Uterus (tissue), 2 donors: ENCODE measurements at regions not wholly inside any gene's neighbourhood (a gene's known extent, or its start where the extent isn't known, plus 50 kb on each side); places are given as distances from the start of the nearest gene placed in this dataset.

ENCODE experiments used
- POLR2A ChIP-seq, 2 donors: fragments of 450-650 bp; IDR thresholded peaks; one replicate each; pipeline ENCODE4 v1.6.1; 2016; ENCODE audit warnings: antibody characterized with exemption in 2 of 2, mild to moderate bottlenecking in 1 of 2, moderate library complexity in 1 of 2
- TF ChIP-seq, protein P1 (sequence below), 4 experiments: fragments of 200-600 bp in 2 of 4; fragments of 450-650 bp in 2 of 4; sonication (generic) in 2 of 4; IDR thresholded peaks; one replicate each; pipeline ENCODE4 v1.5.1; 2016 to 2019; ENCODE audit warnings: antibody characterized with exemption in 4 of 4, mild to moderate bottlenecking in 2 of 4, moderate library complexity in 1 of 4

DNA sequence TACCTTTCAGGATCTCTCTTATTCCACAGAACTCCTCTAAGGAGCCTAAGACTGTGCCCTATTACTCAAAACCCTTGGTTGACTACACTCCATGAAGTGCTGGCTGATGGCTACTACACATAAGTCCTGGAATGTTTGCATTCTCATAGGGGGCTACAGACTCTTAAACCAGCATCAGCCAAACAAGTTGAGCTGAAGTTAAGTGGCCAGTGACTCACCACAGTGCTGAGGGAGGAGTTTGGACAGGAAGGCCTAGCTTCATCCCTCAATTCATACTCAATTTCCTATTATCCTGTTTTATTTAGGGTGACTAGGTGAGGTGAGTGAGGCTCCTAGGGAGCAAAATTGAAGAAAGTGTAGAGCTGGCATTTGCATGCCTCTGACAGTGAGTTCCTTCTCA is 246.7 kb downstream of the SMAD2 start:
- TF ChIP-seq, protein P1, sequence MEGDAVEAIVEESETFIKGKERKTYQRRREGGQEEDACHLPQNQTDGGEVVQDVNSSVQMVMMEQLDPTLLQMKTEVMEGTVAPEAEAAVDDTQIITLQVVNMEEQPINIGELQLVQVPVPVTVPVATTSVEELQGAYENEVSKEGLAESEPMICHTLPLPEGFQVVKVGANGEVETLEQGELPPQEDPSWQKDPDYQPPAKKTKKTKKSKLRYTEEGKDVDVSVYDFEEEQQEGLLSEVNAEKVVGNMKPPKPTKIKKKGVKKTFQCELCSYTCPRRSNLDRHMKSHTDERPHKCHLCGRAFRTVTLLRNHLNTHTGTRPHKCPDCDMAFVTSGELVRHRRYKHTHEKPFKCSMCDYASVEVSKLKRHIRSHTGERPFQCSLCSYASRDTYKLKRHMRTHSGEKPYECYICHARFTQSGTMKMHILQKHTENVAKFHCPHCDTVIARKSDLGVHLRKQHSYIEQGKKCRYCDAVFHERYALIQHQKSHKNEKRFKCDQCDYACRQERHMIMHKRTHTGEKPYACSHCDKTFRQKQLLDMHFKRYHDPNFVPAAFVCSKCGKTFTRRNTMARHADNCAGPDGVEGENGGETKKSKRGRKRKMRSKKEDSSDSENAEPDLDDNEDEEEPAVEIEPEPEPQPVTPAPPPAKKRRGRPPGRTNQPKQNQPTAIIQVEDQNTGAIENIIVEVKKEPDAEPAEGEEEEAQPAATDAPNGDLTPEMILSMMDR (IDR thresholded peaks at IDR 0.05) = no peak
- TF ChIP-seq POLR2A (IDR thresholded peaks at IDR 0.05) = no peak
